GM21447 (cell line): ENCODE measurements at regions not wholly inside any gene's neighbourhood (a gene's known extent, or its start where the extent isn't known, plus 50 kb on each side); places are given as distances from the start of the nearest gene placed in this dataset.

Experiments
- ATAC-seq: cut with Tn5 transposase; IDR thresholded peaks from one replicate; pipeline ENCODE4 v1.9.1; 2021; ENCODE audit not compliant: unreplicated experiment

GRCh38 chr4:167642250-167642649, 408.0 kb upstream of the SPOCK3 start:
- no peak for ATAC-seq

DNA sequence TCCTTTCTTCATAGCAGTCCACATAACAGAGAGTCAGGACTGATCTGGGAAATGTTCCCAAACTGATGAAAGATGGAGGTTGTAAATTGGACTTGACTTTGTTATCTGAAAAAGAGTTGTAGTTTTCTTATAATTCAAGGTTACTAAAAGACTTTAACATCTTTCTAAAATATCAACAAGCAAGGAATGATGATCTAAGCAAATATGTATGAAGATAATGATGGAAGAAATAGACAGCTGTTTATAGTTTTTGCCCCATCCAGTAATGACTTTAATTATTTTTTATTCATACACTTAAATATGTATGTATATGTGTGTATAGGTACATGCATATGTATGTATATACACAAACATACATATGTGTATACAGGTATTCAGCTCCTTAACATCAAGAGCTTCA, 411.1 kb upstream of the SPOCK3 start:
- ATAC-seq = no peak

DNA sequence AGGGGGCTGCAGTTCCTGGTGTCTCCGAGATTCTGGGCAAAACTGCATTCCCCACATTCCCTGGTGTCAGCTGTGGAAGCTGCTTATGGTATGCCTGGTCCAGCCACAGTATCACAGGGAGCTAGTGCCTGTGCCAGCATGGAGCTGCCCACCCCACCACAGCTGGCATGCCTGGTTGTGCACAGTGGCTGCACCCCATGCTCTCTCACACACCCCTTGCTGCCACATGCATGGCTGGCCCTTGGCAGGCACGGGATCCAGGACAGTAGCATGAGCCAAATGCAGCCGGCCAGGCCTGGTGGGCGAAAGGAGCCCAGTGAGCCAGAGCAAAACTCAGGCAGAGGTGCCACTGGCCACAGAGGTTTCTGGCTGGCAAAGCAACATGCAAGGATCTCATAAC, 418.0 kb upstream of the SPOCK3 start:
- ATAC-seq = no peak

- no peak for ATAC-seq
Measured at GRCh38 chr4:167688660-167689142, 403.6 kb upstream of the ANXA10 start.

- no peak for ATAC-seq
Measured at GRCh38 chr4:167702391-167702790, 389.9 kb upstream of the ANXA10 start.

DNA sequence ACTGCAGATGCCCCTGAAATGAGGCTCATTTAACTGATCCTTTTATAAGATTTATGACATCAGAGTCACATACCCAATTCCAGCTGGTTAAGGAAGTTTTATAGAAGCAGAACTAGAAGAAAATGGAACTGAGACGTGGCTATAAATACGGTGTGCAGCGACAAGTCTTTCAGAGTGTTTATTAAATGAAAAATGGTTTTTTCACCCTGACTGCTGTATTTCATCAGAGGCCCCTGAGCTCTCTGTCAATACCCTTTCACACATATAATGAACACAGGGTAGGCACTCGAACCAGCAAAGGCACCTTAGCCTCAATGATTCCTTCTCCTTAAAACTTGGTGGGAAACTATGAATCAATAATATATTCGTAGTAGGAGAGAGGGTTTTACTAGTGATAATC, 380.8 kb upstream of the ANXA10 start:
- no peak for ATAC-seq

DNA sequence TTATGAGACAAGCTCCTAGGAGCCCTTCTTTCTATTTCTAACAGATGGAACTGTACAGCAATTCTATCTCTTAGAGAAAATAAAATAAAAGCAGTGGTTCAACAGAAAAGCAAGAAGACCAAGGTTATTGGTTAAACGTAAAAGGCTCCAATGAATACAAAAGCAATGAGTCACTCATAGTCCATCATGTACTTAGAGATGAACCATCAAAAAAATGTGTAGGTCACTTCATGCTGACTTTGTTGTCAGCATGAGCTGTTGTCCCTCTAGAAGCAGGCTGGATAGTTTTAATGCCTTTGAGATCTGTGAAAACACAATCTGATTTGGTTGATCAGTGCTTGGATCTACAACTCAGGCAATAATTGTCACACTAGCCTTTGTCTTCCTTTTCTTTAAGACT, 378.6 kb upstream of the ANXA10 start:
- ATAC-seq = no peak

DNA sequence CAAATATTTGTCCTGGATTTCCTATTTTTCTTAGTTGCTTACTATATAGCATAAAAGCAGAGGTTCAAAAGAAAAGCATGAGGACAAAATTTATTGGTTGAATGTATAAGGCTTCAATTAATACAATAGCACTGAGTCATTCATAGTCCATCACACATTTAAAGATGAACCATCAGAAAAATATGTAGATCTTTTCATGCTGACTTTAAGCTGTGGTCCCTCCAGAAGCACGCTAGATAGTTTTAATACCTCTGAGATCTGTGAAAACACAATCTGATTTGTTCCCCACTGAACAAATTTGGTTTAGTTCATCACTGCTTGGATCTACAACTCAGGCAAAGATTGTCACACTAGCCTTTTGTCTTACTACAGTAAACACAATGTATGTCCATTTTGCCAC, 377.2 kb upstream of the ANXA10 start:
- no peak for ATAC-seq

DNA sequence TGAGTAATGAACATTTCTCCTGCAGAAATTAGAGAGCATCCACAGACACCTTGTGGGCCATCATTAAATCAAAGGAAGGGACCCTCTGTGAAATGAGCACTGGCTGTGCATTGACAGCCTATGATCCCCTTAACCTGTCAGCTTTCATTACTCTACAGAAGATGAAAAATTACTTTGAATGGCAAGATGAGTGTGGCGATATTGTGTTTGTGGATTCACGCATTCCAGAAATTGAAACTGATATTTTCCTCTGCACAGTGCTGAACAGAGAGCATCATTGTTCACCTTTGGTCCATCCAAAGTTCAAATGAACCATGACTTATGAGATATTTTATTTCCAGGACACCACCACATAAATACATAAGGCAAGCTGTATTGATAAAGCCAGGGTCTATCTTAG, 374.8 kb upstream of the ANXA10 start:
- no peak for ATAC-seq

DNA sequence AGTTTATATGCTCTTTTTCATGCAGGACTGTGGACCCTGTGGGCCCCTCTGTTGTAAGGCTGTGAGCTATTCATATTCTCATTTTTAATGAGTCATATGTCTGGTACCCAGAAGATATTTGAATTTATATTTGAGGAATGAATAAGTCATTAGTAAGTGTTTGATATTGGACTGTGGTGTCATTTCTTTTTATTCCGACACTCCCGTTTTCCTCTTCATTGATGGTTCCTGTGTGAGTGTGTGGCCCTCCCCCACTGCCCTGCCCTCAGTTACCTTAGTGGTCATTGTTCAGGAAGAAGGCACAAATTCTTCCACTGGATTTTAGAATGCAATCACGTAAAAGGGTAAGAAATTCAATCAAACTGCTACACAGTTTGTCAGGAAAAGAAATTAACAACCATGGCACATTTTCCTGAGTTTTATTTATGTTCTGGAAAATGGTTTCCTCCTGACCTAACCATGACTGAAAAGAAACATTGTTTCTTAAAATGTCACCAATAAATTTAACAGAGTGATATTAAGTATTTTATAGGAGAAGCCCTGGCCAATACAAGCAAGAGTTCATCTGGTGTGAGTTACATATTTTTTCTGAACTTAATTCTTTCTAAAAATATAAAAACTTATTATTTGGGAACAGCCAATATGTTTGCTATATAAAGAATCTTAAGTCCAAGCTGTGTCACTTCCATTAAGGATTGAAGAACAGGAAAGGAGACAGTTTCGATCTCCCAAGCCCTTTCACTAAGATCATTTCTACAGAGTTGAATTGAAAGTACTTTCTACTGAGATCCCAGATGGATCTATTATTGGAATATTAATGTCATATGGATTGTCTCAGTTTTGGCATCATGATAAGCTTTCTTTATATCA, 370.5 kb upstream of the ANXA10 start:
- ATAC-seq = no peak

- no peak for ATAC-seq
Measured at GRCh38 chr4:167722487-167722808, 369.9 kb upstream of the ANXA10 start.

DNA sequence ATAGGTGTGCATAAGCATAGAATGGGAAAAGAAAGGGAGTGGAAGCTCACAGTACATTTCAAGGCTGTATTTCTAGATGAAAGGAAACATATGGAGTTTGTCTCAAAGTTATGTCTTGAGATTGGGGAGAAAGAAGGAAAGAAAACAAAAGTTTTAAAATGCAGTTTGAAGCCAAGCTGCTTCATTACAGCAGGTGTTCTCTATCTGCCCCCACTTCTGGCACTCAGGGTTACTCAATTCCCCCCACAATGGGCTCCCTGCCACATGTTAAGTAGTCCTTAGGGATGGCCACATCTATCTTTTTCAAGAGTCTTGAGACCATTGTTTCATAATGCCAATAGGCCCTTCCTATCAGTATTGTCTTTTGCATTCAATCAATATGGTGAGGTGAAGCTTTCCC, 367.4 kb upstream of the ANXA10 start:
- no peak for ATAC-seq

DNA sequence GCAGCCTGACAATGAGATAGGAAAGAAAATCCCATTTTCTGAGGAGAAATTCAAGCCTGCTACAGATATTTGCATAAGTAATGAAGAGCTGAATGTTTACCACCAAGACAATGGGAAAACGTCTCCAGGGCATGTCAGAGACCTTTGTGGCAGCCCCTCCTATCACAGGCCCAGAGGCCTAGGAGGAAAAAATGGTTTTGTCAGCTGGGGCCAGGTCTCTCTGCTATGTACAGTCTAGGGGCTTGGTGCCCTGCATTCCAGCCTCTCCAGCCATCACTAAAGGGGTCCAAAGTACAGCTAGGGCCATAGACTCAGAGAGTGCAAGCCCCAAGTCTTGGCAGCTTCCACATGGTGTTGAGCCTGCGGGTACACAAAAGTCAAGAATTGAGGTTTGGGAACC, 361.6 kb upstream of the ANXA10 start:
- ATAC-seq = no peak

DNA sequence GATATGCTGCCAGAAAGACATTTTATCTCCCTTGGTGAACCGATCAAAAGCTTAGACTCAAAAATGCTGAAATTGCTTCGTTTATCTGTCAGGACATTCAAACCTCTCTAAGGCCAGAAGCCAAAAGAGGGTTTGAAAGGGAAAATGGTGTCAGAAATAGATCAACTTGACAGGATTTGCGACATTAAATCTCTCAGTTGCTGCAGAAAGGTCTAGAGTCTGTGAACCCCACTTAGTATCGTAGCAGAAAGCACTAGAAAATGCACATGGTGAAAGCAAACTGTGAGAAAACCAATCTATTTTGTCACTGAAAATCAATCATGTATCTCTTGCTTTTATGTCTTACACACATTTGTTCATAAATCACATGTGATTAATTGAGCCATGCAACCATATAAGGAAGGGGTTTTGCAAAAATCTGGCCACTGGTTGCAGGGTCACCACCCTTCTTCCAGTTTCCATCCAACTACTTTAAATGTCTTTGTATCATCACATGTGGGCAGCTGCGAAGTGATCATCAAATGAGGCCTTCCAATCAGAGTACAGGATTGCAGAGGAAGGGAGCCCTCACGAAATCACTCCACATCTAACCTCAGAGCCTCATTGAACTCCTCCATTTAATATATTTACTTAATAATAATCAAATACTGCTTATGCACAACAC, 347.2 kb upstream of the ANXA10 start:
- ATAC-seq = no peak

DNA sequence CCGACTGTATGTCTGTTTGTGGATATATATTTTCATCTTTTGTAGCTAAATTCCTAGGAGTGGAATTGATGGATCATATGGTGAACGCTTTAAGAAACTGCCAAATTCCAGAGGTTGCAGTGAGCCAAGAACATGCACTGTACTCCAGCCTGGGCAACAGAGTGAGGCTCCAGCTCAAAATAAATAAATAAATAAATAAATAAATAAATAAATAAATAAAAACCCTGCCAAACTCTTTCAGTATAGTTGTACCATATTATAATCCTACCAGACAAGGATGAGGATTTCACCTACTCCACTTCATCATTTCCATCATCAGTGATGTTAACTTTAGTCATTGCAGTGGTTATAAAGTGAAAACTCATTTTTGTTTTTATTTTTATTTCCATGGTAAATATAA, 325.1 kb upstream of the ANXA10 start:
- ATAC-seq = no peak

DNA sequence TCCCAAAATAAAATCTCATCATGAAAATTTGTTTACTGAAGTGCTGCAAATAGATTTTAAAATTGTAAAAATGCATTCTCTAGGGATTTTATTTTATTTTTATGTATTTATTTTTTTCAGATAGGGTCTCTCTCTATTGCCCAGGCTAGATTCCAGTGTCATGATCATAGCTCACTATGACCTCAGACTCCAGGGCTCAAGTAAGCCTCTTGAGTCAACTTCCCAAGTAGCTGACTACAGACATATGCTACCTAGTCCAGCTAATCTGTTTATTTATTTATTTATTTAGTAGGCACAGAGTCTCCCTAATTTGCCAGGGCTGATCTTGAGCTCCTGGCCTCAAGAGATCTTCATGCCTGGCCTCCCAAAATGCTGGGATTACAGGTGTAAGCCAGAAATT, 317.7 kb upstream of the ANXA10 start:
- ATAC-seq = no peak

GRCh38 chr4:167775375-167775774, 317.0 kb upstream of the ANXA10 start:
- no peak for ATAC-seq

DNA sequence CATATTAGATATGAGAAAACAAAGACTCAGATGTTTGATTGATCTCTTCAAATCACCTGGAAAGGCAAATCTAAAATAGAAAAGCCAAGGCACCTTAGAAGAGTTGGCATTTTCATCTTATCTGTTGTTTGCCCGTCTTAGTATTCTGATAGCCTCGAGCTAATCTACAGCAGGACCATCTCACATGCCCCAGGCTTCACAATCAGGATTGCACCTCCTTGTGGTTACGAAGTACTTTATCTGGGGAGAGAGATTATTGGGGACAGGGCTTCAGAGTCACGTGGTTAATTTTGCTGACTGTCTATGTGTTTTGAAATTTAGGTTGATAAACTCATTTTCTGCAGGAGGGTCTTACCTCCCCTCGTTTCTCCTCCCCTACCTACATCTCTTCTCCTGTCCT, 313.1 kb upstream of the ANXA10 start:
- no peak for ATAC-seq

DNA sequence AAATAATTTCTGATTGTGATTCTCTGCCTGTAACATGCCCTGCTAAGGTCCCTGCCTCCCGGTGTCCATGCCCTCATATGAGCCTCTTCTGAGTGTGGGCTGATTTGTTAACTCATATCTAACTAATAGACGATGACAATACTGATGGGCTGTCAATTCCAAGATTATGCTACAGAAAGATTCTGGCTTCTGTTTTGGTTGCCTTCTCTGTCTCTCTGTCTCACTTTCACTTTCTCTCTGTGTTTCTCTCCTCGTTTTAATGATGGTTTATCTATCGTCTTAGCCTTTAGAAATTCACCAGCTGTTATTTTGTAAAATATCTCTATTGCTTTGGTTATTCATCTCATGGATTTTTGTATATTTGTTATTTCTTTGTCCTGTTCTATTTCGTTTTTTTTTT, 312.5 kb upstream of the ANXA10 start:
- no peak for ATAC-seq

GRCh38 chr4:167784826-167785225, 307.5 kb upstream of the ANXA10 start:
- no peak for ATAC-seq

DNA sequence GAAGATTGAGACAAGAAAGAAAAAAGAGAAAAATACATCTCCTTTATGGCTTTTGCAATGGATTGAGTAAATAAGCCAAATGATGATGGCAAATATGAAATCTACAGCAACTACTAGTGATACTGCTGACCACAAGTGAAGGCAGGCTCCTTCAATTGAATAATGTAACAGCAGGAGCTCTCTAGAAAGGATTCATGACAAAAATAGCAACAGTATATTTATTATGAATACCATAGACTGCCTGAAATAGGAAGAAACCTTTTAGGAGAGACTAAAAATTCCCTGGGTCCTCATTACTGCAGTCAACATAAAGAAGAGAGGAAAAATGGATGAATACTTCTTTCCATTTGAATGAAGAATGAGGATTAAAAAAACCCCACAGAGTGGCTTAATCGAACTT, 306.8 kb upstream of the ANXA10 start:
- no peak for ATAC-seq

- ATAC-seq = no peak
Measured at GRCh38 chr4:167786504-167786903, 305.8 kb upstream of the ANXA10 start.

GRCh38 chr4:167787231-167787630, 305.1 kb upstream of the ANXA10 start:
- ATAC-seq = no peak
